ENCODE measurements at regions not wholly inside any gene's neighbourhood (a gene's known extent, or its start where the extent isn't known, plus 50 kb on each side); places are given as distances from the start of the nearest gene placed in this dataset.

GRCh38 chr2:150339951-150340350 is 147.5 kb downstream of the RND3 start:
- no peak for TF ChIP-seq CTCF (IDR thresholded peaks at IDR 0.05)
- TF ChIP-seq EP300 (IDR thresholded peaks at IDR 0.05; ENCODE audit: low read depth): no peak
- no peak for TF ChIP-seq POLR2AphosphoS5 (IDR thresholded peaks at IDR 0.05)
